ENCODE measurements at regions not wholly inside any gene's neighbourhood (a gene's known extent, or its start where the extent isn't known, plus 50 kb on each side); places are given as distances from the start of the nearest gene placed in this dataset.

DNA sequence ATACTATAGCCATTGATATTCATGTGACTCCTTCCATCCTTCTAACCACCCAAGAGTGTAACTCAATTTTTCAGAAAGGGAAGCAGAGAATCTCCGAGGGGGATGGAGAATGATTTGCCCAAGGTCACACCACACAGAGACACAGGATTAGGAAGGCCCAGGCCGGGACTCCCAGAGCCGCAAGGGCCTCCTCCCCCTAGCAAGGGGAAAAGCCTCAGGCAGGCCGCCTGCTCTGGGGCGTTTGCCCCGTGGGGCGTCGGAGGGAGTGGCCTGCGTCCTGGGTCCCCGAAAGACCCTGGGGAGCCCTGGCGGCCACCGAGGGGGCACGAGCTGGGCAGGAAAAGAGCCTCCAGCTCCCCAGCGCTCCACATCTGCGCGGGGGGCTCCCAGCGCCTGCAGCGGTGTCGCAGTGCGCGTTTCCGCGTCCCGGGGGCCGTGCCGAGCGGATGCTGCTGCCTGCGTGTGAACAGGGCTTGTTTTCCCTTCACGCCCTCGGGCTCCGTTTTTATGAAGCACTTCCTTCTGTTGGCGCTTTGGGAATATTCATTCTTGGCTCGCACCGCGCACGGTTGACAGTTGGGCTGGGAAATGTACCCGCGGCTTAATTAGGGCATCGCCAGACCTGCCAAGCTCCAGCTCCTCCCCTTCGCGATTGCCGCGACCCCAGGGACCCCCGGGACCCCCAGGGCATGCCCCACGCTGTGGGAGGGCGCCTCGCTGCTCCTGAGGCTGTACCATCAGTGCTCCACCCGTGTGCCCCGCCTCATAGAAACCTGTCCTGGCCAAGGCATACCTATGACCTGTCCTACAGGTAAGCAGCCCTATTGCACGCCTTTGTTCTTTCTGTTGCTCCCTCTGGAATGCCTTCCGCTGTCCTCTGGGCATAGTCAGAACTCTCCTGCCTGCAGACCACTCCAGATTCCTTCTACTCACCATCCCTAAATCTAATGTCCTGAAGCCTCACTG lies 158.9 kb upstream of the GLI2 start:
- TF ChIP-seq EP300 (IDR thresholded peaks at IDR 0.05; ENCODE audit: borderline replicate concordance in 1 of 2, low read depth in 2 of 2, low read length in 2 of 2) (no peak), TAF1 (IDR thresholded peaks at IDR 0.05; ENCODE audit: low read depth, low read length) (no peak), JUN (IDR thresholded peaks at IDR 0.05; ENCODE audit: low read depth, low read length) (no peak), POLR2A (IDR thresholded peaks at IDR 0.05; ENCODE audit: control extremely low read depth in 1 of 2, low read depth in 2 of 2, low read length in 2 of 2) (no peak), POLR2AphosphoS5 (IDR thresholded peaks at IDR 0.05; ENCODE audit: low read depth, low read length) (no peak), HDAC2 (IDR thresholded peaks at IDR 0.05; ENCODE audit: borderline replicate concordance in 1 of 2, low read depth in 2 of 2, low read length in 2 of 2) (no peak), SP1 (IDR thresholded peaks at IDR 0.05; ENCODE audit: low read depth, low read length) (no peak), SIN3A (conservative IDR thresholded peaks at IDR 0.05 in 1 of 2, IDR thresholded peaks at IDR 0.05 in 1 of 2; ENCODE audit: low read depth in 1 of 2, low read length in 2 of 2) (no peak)
- TF ChIP-seq, protein P1, sequence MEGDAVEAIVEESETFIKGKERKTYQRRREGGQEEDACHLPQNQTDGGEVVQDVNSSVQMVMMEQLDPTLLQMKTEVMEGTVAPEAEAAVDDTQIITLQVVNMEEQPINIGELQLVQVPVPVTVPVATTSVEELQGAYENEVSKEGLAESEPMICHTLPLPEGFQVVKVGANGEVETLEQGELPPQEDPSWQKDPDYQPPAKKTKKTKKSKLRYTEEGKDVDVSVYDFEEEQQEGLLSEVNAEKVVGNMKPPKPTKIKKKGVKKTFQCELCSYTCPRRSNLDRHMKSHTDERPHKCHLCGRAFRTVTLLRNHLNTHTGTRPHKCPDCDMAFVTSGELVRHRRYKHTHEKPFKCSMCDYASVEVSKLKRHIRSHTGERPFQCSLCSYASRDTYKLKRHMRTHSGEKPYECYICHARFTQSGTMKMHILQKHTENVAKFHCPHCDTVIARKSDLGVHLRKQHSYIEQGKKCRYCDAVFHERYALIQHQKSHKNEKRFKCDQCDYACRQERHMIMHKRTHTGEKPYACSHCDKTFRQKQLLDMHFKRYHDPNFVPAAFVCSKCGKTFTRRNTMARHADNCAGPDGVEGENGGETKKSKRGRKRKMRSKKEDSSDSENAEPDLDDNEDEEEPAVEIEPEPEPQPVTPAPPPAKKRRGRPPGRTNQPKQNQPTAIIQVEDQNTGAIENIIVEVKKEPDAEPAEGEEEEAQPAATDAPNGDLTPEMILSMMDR (IDR thresholded peaks at IDR 0.05; ENCODE audit: control extremely low read depth in 1 of 3, insufficient read depth in 1 of 3, low read depth in 1 of 3, low read length in 3 of 3): no peak
